Effector memory CD8-positive, alpha-beta T cell (primary cell): ENCODE measurements at regions not wholly inside any gene's neighbourhood (a gene's known extent, or its start where the extent isn't known, plus 50 kb on each side); places are given as distances from the start of the nearest gene placed in this dataset.

ENCODE experiments used
- ATAC-seq: fragments of 150-1000 bp; cut with Tn5 transposase; replicated peaks from 2 replicates; pipeline ENCODE4 v1.10.0; 2021; ENCODE audit warnings: mild to moderate bottlenecking, moderate library complexity
- DNase-seq, 3 experiments: peaks; one replicate each; pipeline ENCODE4 v3.0.0; 2021
- H3K27ac Mint-ChIP-seq, 2 donors: one replicate each; pipeline ENCODE4 v1.8.0; 2022; ENCODE audit warnings: mild to moderate bottlenecking in 2 of 2, mixed read lengths in 2 of 2, moderate library complexity in 2 of 2
- H3K27me3 Mint-ChIP-seq, 2 donors: one replicate each; pipeline ENCODE4 v1.8.0; 2022; ENCODE audit warnings: mixed read lengths in 2 of 2
- H3K36me3 Mint-ChIP-seq: one replicate; pipeline ENCODE4 v1.8.0; 2022; ENCODE audit warnings: mild to moderate bottlenecking, moderate library complexity, mixed read lengths; ENCODE audit not compliant: insufficient read depth
- H3K4me1 Mint-ChIP-seq, 2 donors: one replicate each; pipeline ENCODE4 v1.8.0; 2022; ENCODE audit warnings: low read depth in 2 of 2, mixed read lengths in 2 of 2
- H3K4me3 Mint-ChIP-seq, 2 donors: one replicate each; pipeline ENCODE4 v1.8.0; 2022; ENCODE audit warnings: mild to moderate bottlenecking in 2 of 2, mixed read lengths in 2 of 2, moderate library complexity in 2 of 2
- H3K9me3 Mint-ChIP-seq, 2 donors: one replicate each; pipeline ENCODE4 v1.8.0; 2022; ENCODE audit warnings: mixed read lengths in 2 of 2

GRCh38 chr6:121858986-121859385 is 423.5 kb downstream of the GJA1 start:
- no peaks in the 10 kb centered on the region for H3K4me1 Mint-ChIP-seq
- peaks cover 7 to 10% of the 10 kb centered on the region in 2 donors for H3K9me3 Mint-ChIP-seq
- DNase-seq (no peak), ATAC-seq (no peak)
- H3K27me3 Mint-ChIP-seq, result no peaks in the 10 kb centered on the region
- H3K27ac Mint-ChIP-seq, result no peak overlapping the region
- H3K36me3 Mint-ChIP-seq, result no peaks in the 10 kb centered on the region
- H3K4me3 Mint-ChIP-seq, result no peak overlapping the region

GRCh38 chr6:121865811-121866210 is 430.4 kb downstream of the GJA1 start:
- no peak overlapping the region for H3K27ac Mint-ChIP-seq
- ATAC-seq (no peak), DNase-seq (no peak)
- peaks cover 5 to 9% of the 10 kb centered on the region in 2 donors for H3K9me3 Mint-ChIP-seq
- H3K27me3 Mint-ChIP-seq, result no peaks in the 10 kb centered on the region
- no peaks in the 10 kb centered on the region for H3K4me1 Mint-ChIP-seq
- H3K4me3 Mint-ChIP-seq, result no peak overlapping the region
- no peaks in the 10 kb centered on the region for H3K36me3 Mint-ChIP-seq

GRCh38 chr6:121867095-121867494 is 431.6 kb downstream of the GJA1 start:
- Mint-ChIP-seq H3K4me3 (no peak overlapping the region), H3K4me1 (no peaks in the 10 kb centered on the region), H3K9me3 (peaks cover 5 to 9% of the 10 kb centered on the region in 2 donors), H3K27ac (no peak overlapping the region), H3K36me3 (no peaks in the 10 kb centered on the region), H3K27me3 (no peaks in the 10 kb centered on the region)
- ATAC-seq (no peak), DNase-seq (no peak)

- no peak overlapping the region for H3K4me3 Mint-ChIP-seq
- DNase-seq (no peak), ATAC-seq (no peak)
- H3K36me3 Mint-ChIP-seq, result no peaks in the 10 kb centered on the region
- H3K9me3 Mint-ChIP-seq, result peaks cover 5 to 9% of the 10 kb centered on the region in 2 donors
- H3K27ac Mint-ChIP-seq, result no peak overlapping the region
- no peaks in the 10 kb centered on the region for H3K27me3 Mint-ChIP-seq
- H3K4me1 Mint-ChIP-seq, result no peaks in the 10 kb centered on the region
Measured at GRCh38 chr6:121868206-121868605, 432.8 kb downstream of the GJA1 start.

- no peak for DNase-seq
- Mint-ChIP-seq H3K27ac (no peak overlapping the region), H3K27me3 (no peaks in the 10 kb centered on the region), H3K9me3 (peaks cover 0 to 3% of the 10 kb centered on the region in 2 donors), H3K4me1 (no peaks in the 10 kb centered on the region), H3K36me3 (no peaks in the 10 kb centered on the region), H3K4me3 (no peak overlapping the region)
- ATAC-seq, result no peak
Measured at GRCh38 chr6:121873595-121873994, 438.1 kb downstream of the GJA1 start.

- no peak for ATAC-seq
- Mint-ChIP-seq H3K9me3 (peaks cover 0 to 3% of the 10 kb centered on the region in 2 donors), H3K4me1 (no peaks in the 10 kb centered on the region), H3K36me3 (no peaks in the 10 kb centered on the region), H3K4me3 (no peak overlapping the region), H3K27me3 (no peaks in the 10 kb centered on the region), H3K27ac (no peak overlapping the region)
- no peak for DNase-seq
Measured at GRCh38 chr6:121876721-121877120, 441.3 kb downstream of the GJA1 start.

- H3K27ac Mint-ChIP-seq, result no peak overlapping the region
- DNase-seq (no peak), ATAC-seq (no peak)
- no peaks in the 10 kb centered on the region for H3K9me3 Mint-ChIP-seq
- H3K4me1 Mint-ChIP-seq, result no peaks in the 10 kb centered on the region
- H3K36me3 Mint-ChIP-seq, result no peaks in the 10 kb centered on the region
- no peak overlapping the region for H3K4me3 Mint-ChIP-seq
- no peaks in the 10 kb centered on the region for H3K27me3 Mint-ChIP-seq
Measured at GRCh38 chr6:121879149-121879548, 443.7 kb downstream of the GJA1 start.

GRCh38 chr6:121880831-121881230 is 445.4 kb downstream of the GJA1 start:
- Mint-ChIP-seq H3K27ac (no peak overlapping the region), H3K36me3 (no peaks in the 10 kb centered on the region), H3K4me3 (no peak overlapping the region), H3K4me1 (no peaks in the 10 kb centered on the region), H3K27me3 (no peaks in the 10 kb centered on the region), H3K9me3 (peaks cover 0 to 4% of the 10 kb centered on the region in 2 donors)
- ATAC-seq (no peak), DNase-seq (no peak)

- H3K27me3 Mint-ChIP-seq, result no peaks in the 10 kb centered on the region
- H3K36me3 Mint-ChIP-seq, result no peaks in the 10 kb centered on the region
- no peak for DNase-seq
- H3K4me3 Mint-ChIP-seq, result no peak overlapping the region
- H3K4me1 Mint-ChIP-seq, result no peaks in the 10 kb centered on the region
- H3K27ac Mint-ChIP-seq, result no peak overlapping the region
- ATAC-seq, result no peak
- peaks cover 0 to 5% of the 10 kb centered on the region in 2 donors for H3K9me3 Mint-ChIP-seq
Measured at GRCh38 chr6:121881974-121882667, 446.7 kb downstream of the GJA1 start.

- ATAC-seq, result no peak
- no peak for DNase-seq
- Mint-ChIP-seq H3K36me3 (no peaks in the 10 kb centered on the region), H3K9me3 (peaks cover 0 to 5% of the 10 kb centered on the region in 2 donors), H3K27me3 (no peaks in the 10 kb centered on the region), H3K27ac (no peak overlapping the region), H3K4me1 (no peaks in the 10 kb centered on the region), H3K4me3 (no peak overlapping the region)
Measured at GRCh38 chr6:121884091-121884490, 448.6 kb downstream of the GJA1 start.

- peaks cover 0 to 5% of the 10 kb centered on the region in 2 donors for H3K9me3 Mint-ChIP-seq
- H3K4me3 Mint-ChIP-seq, result no peak overlapping the region
- no peak overlapping the region for H3K27ac Mint-ChIP-seq
- DNase-seq, result no peak
- ATAC-seq, result no peak
- no peaks in the 10 kb centered on the region for H3K4me1 Mint-ChIP-seq
- H3K27me3 Mint-ChIP-seq, result no peaks in the 10 kb centered on the region
- H3K36me3 Mint-ChIP-seq, result no peaks in the 10 kb centered on the region
Measured at GRCh38 chr6:121884620-121885019, 449.2 kb downstream of the GJA1 start.

GRCh38 chr6:121885399-121886152 is 450.1 kb downstream of the GJA1 start:
- no peak overlapping the region for H3K27ac Mint-ChIP-seq
- H3K36me3 Mint-ChIP-seq, result no peaks in the 10 kb centered on the region
- no peak for DNase-seq
- H3K4me3 Mint-ChIP-seq, result no peak overlapping the region
- no peaks in the 10 kb centered on the region for H3K4me1 Mint-ChIP-seq
- H3K27me3 Mint-ChIP-seq, result no peaks in the 10 kb centered on the region
- H3K9me3 Mint-ChIP-seq, result peaks cover 0 to 5% of the 10 kb centered on the region in 2 donors
- no peak for ATAC-seq

GRCh38 chr6:121886223-121886830 is 450.9 kb downstream of the GJA1 start:
- no peaks in the 10 kb centered on the region for H3K36me3 Mint-ChIP-seq
- H3K4me1 Mint-ChIP-seq, result no peaks in the 10 kb centered on the region
- H3K4me3 Mint-ChIP-seq, result no peak overlapping the region
- DNase-seq (no peak), ATAC-seq (no peak)
- no peak overlapping the region for H3K27ac Mint-ChIP-seq
- no peaks in the 10 kb centered on the region for H3K27me3 Mint-ChIP-seq
- H3K9me3 Mint-ChIP-seq, result peaks cover 0 to 5% of the 10 kb centered on the region in 2 donors

GRCh38 chr6:121887724-121888123 is 452.3 kb downstream of the GJA1 start:
- H3K9me3 Mint-ChIP-seq, result peaks cover 0 to 5% of the 10 kb centered on the region in 2 donors
- no peak overlapping the region for H3K4me3 Mint-ChIP-seq

More at GRCh38 chr6:121887724-121888123, 452.3 kb downstream of the GJA1 start:
- H3K4me1 Mint-ChIP-seq, result no peaks in the 10 kb centered on the region
- no peaks in the 10 kb centered on the region for H3K27me3 Mint-ChIP-seq
- ATAC-seq (no peak), DNase-seq (no peak)
- no peak overlapping the region for H3K27ac Mint-ChIP-seq
- H3K36me3 Mint-ChIP-seq, result no peaks in the 10 kb centered on the region
